Left forelimb (tissue), 1 donor: ENCODE measurements at regions not wholly inside any gene's neighbourhood (a gene's known extent, or its start where the extent isn't known, plus 50 kb on each side); places are given as distances from the start of the nearest gene placed in this dataset.
"Not testable (repeated sequence)": the region's sequence is repeated elsewhere in the genome, so short reads cannot be mapped to it uniquely, and the experiment has no call there.

Experiments
- DNase-seq: peaks from one replicate; pipeline ENCODE4 v3.0.0-alpha.2; 2018; ENCODE audit warnings: low spot score

DNA sequence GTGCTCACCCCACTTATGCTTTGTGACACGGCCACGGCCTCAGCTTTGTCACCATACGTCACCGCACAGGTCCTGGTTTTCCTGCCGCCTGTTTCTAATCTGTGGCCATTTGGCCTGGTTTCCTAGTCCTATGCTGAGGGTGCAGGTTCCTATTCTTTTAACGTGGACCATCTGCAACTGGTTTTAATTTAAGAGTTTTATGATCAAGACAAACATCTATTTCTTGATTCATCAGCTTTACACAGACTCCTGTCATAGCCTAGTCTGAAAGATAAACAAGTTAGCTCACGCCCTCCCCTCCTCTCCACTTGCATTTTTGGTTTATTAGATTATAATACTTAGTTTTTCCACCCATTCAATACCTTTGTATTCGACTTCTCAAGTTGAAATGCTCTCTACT is 97.5 kb upstream of the RPS6KA2 start:
- no peak for DNase-seq

DNA sequence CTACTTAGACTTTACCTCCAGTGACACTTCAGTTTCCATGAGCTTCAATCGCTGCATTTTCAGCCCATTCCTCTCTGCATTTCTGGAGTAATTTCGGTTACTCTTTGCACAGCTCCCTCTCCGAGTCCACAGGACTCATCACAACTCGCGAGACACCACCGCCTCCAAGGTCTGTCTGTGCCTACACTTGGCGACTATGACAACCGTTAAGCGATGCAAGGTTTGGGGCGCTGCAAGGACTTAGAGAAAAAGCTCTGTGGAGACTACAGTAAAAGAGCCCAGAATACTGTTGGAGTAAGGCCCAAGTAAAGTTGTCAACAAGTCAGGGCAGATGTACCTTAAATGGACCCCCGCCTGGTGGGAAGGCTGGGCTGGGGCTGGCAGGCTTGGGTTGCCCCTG is 95.7 kb upstream of the RPS6KA2 start:
- DNase-seq, result no peak

DNA sequence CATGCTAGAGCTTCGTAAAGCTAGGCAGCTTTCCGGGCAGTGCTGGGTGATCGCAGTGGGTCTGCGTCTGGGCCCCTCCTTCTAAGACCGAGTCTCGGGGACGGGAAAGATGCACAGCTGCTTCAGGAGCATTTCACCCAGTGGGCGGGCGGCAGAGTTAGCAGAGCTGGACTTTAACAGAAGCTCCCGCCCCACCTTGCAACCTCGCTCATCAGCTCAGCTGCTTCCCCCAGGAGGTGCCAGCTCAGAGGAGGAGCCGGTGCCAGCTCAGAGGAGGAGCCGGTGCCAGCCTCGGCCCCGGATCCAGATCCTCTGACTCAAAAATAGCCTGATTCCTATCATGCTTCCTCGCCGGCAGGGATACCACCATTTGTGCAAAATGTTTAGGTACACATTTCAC is 94.5 kb upstream of the RPS6KA2 start:
- no peak for DNase-seq

DNA sequence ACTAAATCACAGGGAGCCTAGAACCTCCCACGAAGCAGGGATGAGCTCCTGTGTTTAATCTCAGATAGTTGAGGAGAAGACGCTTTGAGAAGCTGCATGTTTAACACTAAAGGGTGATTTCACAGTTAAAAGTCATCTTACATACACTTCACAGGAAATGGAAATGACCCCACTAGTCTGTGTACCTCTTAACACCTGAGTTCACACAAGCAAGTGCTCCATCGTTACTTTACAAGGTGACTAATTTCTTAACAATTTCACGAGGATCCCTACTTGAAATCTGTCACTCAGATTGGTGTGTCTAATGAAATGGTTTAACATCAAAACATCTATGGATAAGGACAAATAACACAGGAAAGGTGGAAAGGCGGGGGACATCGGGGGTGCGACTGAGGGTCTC is 93.8 kb upstream of the RPS6KA2 start:
- DNase-seq, result no peak

DNA sequence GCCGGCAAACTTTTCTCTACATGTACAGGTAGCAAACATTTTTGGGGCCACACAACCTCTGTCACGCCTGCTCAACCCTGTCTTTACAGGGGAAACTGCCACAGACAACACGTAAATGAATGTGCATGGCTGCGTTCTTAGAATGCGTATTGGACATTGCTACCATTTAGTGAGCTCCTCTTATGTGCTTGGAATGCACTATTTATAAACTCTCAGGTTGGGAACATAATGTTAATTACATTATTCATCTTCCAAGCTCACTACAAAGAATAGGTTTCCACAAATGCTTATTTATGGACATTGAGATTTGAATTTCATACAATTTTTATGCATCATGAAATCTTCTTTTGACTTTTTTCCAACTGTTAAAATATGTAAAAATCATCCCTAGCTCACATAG is 92.0 kb upstream of the RPS6KA2 start:
- no peak for DNase-seq

DNA sequence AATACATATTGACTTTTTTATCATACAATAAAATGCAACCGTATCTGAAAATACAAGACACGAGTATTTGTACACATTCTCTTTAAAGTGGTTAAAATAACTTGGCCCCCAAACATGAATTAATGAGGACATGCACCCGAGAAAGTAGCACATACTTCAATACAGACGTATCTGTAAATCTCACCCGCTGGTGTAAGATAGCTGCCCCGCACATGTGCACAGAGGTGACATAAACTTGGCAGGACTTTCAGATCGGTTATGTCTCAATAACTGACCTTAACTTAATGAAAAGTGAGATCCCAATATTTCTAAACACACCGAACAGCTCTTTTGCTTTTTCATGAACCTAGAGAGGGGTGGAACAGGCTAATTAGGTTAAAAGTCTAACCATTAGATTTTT is 91.5 kb upstream of the RPS6KA2 start:
- no peak for DNase-seq

DNA sequence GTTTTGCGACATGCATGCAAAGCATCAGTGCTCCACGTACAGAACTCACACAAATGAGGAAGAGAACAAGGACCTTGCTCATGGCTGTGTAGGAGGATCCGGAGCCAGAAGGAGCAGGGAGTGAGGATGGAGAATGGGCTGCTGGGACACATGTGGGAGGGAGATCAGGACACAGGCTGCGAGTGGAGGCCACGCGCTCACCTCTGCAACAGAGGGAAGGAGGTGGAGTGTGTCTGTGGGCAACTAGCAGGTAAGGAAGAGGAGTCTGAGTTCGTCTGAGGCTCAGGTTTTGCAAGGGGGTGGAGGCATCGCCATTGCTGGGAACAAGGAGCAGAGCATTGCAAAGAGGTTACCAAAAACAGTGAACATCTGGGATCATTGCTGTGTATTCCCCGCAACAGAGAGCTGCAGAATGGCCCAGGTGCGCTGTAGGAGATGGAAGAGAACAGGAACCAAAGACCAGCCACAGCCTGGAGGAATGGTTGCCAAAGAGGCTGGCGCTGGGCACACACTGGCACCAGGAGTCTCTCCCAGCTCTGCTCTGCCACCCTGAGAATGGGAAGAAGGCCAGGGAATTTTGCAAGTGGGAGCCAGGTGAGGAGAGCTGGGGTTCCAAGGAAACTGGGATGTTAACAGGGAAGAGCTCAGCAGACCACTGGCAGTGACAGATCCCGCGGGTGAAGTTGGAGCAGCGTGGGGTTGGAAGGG is 90.0 kb upstream of the RPS6KA2 start:
- DNase-seq, result no peak

DNA sequence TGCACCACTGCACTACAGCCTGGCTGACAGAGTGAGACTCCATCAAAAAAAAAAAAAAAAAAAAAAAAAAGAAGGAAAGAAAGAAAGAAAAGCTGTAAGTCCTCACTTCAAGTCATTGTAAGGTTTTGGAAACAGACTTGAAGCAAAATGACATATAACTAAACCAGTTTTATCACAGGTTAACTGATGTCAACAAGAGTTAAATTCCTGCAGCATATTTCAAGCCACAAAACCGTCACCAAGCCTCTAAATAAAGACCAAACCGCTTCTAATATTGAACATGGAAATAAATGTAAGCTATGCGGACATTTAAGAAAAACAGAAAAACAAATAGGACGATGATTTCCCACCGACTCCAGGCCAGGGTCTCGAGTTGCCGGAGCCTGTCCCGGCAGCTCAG is 88.9 kb upstream of the RPS6KA2 start:
- DNase-seq, result no peak

DNA sequence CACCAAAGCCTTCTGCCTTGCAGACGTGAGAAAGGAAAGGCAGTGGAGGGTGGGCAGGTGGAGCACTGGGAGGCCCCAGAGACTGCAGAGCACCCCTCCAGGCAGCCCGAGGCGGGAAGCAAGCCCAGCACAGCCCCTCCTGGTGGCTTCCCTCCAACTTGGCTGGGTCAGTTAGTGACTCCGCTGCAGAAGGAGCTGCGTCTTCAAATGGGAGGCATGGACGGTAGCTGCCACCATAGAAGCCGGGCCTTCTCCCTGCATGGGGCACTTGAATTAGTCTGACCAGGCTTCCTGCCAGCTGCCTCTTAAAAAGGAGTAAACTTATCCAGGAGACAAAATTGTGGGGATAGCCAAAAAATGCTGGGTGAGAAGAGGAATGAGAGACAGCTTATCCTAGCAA is 88.0 kb upstream of the RPS6KA2 start:
- no peak for DNase-seq

DNA sequence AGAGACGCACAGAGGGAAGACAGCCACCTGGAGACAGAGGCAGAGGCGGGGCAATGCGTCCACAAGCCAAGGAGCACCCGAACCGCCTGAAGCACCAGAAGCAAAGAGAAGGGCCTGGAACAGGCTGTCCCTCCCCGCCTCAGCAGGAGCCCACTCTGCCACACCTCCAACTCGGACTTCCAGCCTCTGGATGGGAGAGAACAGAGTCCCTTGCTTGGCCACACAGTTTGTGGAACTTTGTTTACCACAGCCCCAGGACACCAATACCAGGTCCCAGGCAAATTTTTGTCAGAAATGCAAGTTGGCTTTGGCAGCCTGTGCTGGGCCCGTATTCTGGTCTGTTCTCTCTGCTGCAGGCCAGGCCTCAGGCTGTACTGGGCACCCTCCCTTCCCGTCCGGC is 87.5 kb upstream of the RPS6KA2 start:
- DNase-seq, result no peak

DNA sequence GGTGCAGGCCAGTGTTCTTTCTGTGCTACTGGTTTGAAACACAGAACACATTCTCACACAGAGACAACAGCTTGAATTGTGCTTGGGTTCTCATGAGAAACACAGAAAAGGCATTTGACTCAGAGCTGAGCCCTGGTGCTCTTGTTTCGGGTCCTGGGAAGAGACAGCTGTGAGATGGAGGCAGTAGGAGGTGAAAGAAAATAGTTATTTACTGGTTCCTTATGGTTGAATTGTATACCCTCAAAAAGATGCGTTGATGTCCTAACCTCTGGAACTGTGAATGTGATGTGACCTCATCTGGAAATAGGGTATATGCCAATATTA is 87.1 kb upstream of the RPS6KA2 start:
- DNase-seq, result no peak

DNA sequence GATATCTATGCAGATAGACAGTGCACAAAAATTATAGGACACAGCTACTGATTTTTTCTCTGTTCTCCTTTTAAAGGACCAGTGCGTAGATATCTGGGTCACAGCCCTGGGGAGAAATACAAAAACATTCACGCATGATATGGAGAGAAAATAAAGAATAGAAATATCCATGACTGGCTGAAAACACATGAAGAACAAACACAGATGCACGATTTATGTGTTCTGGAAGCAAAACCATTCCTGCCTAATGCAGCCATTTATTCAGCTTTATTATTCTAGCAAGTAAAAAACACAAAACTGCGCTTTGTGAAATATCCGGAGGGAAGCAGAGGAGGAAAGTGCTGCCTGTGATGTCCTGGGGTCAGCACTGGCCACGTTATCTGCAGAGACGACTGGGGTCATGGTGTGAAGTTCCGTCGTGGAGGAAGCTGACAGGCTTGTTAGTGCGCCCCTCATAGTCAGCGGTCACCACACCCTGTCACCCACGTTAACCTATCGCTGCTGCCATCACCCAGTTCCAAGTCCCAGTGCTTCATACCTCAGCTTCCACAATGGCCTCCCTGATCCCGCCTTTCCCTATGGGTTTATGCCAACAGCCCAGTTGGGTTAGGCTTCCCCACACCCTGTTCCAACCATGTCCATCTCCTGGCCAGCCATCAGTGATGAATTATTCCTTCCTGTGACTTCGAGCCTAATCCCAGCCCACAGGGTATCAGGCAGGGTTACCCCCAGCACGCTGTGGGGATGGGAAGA is 86.6 kb upstream of the RPS6KA2 start:
- DNase-seq, result no peak

DNA sequence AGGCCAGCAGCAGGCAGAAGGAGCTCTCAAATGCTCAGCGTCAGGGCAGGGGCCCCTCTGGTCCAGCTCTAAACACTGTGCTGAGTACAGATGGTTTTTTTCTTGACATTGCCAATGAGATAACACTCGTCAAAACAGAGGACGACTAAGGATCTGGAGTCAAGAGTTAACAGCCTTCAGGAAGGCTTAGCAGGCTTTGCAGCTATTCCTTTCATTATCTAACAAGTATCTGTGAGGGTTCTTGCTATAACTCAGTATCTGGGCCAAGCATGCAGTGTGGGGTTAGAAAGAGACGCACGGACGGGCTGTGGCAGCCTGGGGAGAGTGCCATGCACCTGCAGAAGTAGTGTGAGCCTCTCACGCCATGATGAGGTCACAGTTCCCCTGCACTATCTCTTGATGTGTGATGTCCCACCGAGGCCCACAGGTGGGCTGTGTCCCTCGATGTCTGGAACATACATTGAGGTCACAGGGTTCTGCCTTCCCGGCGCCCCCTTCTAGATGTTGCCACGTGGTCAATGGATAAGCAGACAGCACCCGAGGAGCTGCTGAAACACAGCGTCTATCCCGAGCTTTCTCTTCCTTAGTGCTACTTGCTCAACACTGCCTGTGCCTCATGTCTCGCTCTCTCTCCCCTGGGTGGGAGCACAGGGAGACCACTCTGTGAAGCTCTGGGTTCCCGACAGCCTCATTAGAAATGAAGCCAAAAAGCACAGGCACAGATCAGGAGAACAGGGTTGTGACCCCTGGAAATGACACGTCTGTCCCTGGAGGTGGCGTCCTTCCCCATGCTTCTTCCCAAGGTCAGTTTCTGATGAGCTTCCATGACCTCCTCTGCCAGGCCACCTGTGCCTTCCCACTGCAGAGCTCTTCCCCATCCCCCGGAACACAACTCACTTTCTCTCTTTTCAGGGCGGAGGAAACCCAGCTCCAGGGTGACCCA is 85.5 kb upstream of the RPS6KA2 start:
- DNase-seq, result no peak

DNA sequence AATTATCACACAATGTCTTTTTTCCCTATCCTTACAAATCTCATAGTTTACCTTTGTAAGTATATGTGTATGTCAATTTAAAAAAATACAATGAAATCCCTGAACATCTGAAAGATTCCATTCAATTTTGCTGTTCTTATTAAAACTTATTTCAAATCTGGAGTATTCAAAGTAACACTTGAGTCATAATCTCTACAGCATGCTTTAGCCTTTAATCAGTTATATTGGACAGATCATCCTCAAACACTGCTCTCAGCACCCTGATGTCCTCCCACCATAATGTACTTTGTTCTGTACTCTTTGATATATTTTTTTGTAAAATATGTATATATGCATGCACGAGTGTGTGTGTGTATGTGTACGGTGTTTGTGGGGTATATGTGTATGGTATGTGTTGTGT is 83.0 kb upstream of the RPS6KA2 start:
- no peak for DNase-seq

DNA sequence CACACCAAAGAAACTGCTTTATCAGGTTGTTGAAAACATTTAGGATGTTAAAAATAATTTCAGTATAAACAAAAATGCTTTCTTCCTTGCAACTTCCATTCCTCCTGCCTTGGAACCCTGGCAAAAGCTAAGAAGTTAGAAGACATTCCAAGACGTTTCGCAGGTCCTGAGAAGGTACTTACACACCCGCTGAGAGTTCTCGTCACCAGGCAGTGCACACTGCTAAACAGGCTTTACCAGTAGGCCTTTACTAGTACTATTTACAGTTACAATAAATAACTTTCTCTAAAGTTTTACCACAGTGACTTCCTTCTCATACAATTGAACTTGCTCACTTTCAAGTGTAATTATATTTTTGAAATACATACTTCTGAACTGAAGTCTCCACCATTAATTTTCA is 81.4 kb upstream of the RPS6KA2 start:
- no peak for DNase-seq

DNA sequence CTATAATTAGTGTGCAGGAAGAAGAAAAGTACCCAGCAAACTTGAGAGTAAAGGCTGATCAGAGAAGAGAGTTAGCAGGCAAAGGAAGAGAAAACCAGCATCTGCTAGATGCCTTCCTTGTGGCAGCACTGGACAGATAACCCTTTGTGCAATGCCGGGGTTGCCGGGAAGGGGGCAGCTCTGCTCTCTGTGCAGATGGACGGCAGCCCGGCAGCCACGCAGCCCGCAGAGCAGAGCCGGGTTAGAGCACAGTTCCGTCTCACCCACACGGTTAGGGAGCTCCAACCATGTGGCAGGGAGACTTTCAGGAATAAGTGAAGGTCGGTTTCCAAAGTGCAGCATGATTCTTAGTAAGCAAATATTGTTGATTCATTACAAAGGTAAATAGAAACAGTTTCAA is 80.0 kb upstream of the RPS6KA2 start:
- DNase-seq, result no peak

DNA sequence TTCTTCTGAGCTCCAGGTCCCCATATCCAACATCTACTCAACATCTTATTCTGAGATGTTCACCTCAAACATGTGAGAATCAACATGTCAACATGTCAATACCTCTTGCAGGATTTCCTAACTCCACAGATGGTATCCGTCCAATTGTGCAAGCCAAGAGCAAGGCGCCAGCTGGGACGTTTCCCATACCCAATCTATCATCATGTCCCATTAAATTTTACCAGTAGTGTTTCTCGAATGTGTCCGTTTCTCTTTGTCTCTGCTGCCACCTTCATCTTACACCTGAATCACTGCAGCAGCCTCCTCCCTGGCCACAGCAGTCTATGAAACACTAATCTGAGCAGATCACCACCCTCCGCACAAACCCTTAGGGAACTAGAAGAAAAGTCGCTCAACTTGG is 78.0 kb upstream of the RPS6KA2 start:
- no peak for DNase-seq

DNA sequence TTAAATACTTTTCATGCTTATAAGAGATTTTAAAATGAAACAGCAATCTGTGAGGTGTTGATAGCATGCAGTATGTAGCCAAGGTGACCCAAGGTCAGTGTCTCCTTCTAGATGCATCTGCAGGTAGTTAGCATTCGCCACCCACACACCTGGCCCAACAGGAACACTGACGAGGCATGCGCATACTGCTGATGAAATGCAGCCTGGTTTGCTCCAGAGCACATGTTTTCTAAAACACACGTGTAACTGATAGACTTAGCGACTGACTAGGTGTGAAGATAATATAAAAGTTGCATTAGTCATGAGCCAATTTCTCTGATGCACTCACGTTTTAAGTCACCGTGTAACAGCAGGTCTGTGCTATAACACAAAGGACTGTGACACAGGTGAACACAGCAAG is 77.1 kb upstream of the RPS6KA2 start:
- DNase-seq, result no peak

DNA sequence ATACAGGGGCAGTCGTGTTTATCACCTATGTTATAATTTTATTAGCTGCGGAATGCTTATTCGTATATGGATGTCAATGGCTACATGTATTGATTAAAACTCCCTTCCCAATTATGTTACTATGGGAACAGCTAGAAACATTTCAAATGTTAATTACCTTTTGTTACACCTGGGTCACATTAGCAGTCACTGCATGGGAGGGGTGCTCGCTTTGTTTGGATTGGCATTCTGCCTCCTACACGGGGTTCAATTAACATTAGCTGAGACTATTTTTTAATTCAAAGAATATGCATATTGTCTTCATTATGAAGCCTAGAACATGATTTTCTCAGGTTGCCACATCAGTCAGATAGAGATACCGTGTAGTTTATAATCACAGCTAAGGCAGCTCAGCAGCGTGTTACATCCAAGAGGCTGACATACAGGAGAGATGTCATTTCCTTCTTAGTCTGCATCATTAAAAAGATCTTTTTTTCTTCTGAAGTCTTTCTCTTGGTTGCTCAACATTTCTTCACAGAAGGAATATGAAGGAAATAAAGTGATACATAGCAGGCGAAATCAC is 76.2 kb upstream of the RPS6KA2 start:
- DNase-seq, result no peak

DNA sequence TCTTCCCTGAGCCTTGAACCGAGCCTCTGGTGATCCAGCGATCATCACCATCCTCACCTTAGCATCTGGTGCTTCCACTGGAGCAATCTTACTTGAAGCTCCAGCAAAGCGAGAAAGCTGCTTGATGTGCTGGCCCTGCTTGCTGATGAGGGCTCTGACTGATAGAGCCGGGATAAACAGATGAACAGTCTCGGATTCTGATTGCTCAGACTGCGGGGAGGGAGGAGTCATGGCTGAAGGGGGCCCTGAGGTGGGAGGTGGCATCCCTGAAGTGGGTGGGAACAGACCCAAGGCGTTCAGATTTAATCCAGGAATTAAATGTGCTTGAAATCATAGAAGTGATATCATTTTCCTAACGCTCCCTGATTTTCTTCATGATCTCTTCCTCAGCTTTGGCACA is 74.4 kb upstream of the RPS6KA2 start:
- DNase-seq, result not testable (repeated sequence)

DNA sequence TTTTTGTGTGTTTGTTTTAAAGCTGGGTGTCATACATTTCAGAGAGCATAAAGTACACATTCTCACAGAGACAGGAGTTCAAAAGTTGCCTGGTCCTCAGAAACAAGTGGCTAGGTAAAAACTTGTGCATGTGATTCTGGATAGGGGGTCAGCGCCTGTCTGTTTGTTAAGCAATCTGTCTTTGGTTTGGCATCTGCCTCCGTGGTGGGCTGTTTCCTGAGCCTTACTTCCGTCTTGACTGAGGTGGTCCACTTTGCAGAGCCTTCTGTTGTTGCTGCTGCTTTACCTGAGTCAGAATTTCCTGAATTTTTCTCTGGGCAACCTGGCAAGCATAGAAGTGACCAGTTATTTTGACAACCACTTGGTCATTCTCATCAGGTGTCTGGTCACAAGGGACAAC is 73.8 kb upstream of the RPS6KA2 start:
- DNase-seq, result not testable (repeated sequence)

DNA sequence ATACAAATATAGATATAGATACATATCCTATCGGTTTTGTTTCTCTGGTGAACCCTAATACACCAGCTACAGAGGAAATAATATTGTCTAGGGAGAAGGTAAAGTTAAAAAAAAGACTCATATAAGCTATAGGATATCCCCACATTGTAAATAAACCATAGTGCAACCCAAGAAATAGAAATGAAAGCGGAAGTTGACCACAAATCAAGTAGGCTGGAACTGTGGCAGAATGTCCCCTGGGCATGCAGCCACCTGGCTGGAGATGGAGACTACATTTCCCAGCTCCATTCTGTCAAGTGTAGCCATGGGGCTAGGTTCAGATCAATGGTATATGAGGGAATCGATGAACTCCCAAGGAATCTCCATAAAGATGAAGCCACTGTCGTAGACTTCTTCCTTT is 70.1 kb upstream of the RPS6KA2 start:
- DNase-seq, result no peak

DNA sequence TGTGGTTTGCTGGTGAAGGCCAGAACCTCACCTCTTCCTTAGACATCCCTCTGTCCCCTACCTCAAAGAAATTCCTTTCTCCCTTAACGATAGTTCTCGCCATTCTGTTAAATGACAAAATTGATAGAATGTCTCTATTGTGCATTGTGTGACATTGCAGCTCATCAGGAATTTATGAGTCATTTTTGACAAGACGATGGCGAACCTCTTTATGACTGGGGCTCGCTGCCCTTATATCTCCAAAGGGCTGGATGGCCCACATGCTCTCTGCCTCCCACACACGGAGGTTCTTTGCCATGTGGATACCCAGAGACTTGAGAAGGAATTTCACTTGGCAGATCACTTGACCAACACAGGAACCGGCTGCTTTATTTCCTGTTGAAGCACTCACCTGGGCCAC is 66.8 kb upstream of the RPS6KA2 start:
- no peak for DNase-seq
